ENCODE measurements at regions not wholly inside any gene's neighbourhood (a gene's known extent, or its start where the extent isn't known, plus 50 kb on each side); places are given as distances from the start of the nearest gene placed in this dataset.
"Not testable (repeated sequence)": the region's sequence is repeated elsewhere in the genome, so short reads cannot be mapped to it uniquely, and the experiment has no call there.

DNA sequence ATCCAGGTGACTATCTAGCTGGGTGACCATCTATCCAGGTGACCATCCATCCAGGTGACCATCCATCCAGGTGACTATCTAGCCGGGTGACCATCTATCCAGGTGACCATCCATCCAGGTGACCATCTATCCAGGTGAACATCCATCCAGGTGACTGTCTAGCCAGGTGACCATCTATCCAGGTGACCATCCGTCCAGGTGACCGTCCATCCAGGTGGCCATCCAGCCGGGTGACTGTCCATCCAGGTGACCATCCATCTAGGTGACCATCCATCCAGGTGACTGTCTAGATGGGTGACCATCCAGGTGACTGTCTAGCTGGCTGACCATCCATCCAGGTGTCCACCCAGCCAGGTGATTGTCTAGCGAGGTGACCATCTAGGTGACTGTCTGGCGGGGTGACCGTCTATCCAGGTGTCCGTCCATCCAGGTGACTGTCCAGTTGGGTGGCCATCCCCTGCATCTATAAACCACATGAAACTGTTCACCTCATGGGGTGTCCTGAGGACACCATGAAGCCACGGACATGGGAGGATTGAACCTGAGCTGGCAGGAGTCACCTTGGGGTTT, 305.3 kb downstream of the NDUFA10 start:
- in situ Hi-C loops (cut with HindIII; ENCODE audit: low pct_unique_long_range_greater_than_20kb, low sequenced_read_pairs), result no loop called here
- DNase-seq (ENCODE audit: low read depth in 1 of 2, low spot score in 1 of 2), result no peak
- TF ChIP-seq JUND (IDR thresholded peaks at IDR 0.05; ENCODE audit: low read depth), result no peak

GRCh38 chr2:239718991-239719390, 306.2 kb downstream of the NDUFA10 start:
- DNase-seq (ENCODE audit: low read depth in 1 of 2, low spot score in 1 of 2); in situ Hi-C loops (cut with HindIII; ENCODE audit: low pct_unique_long_range_greater_than_20kb, low sequenced_read_pairs): not testable (repeated sequence)

GRCh38 chr2:239717706-239718105, 307.4 kb downstream of the NDUFA10 start:
- DNase-seq (ENCODE audit: low read depth in 1 of 2, low spot score in 1 of 2), result no peak
- in situ Hi-C loops (cut with HindIII; ENCODE audit: low pct_unique_long_range_greater_than_20kb, low sequenced_read_pairs), result no loop called here
- TF ChIP-seq JUND (IDR thresholded peaks at IDR 0.05; ENCODE audit: low read depth), result no peak

- no peak for TF ChIP-seq JUND (IDR thresholded peaks at IDR 0.05; ENCODE audit: low read depth)
- no peak for DNase-seq (ENCODE audit: low read depth in 1 of 2, low spot score in 1 of 2)
- in situ Hi-C loops (cut with HindIII; ENCODE audit: low pct_unique_long_range_greater_than_20kb, low sequenced_read_pairs), result no loop called here
Measured at GRCh38 chr2:239717319-239717675, 307.8 kb downstream of the NDUFA10 start.

- in situ Hi-C loops (cut with HindIII; ENCODE audit: low pct_unique_long_range_greater_than_20kb, low sequenced_read_pairs), result no loop called here
- DNase-seq (ENCODE audit: low read depth in 1 of 2, low spot score in 1 of 2), result no peak
- no peak for TF ChIP-seq JUND (IDR thresholded peaks at IDR 0.05; ENCODE audit: low read depth)
Measured at GRCh38 chr2:239716536-239717318, 308.4 kb downstream of the NDUFA10 start.

GRCh38 chr2:239716009-239716408, 309.1 kb downstream of the NDUFA10 start:
- no peak for TF ChIP-seq JUND (IDR thresholded peaks at IDR 0.05; ENCODE audit: low read depth)
- in situ Hi-C loops (cut with HindIII; ENCODE audit: low pct_unique_long_range_greater_than_20kb, low sequenced_read_pairs), result no loop called here
- DNase-seq (ENCODE audit: low read depth in 1 of 2, low spot score in 1 of 2), result no peak

DNA sequence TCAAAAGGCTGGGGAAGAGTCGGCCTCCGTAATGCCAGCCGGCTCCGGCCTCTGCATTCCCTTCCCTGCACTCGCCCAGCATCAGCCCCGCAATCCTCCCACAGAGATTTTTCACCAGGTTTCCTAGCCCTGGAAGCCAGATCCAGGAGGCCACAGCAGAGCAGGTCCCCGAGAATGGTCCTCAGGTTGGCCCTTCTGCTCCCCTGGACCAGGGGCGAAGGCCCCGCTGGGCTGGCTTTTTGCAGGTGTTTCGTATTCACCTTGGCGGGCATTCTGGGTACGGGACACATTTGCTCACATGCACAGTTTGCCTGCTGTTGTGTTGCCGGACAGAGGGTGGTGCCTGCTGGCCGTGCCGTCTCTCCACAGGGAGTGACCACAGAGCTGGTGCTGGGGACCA, 309.5 kb downstream of the NDUFA10 start:
- TF ChIP-seq JUND (IDR thresholded peaks at IDR 0.05; ENCODE audit: low read depth), result no peak
- in situ Hi-C loops (cut with HindIII; ENCODE audit: low pct_unique_long_range_greater_than_20kb, low sequenced_read_pairs), result no loop called here
- DNase-seq (ENCODE audit: low read depth in 1 of 2, low spot score in 1 of 2), result no peak

GRCh38 chr2:239715202-239715601, 309.9 kb downstream of the NDUFA10 start:
- TF ChIP-seq JUND (IDR thresholded peaks at IDR 0.05; ENCODE audit: low read depth), result no peak
- in situ Hi-C loops (cut with HindIII; ENCODE audit: low pct_unique_long_range_greater_than_20kb, low sequenced_read_pairs), result no loop called here

GRCh38 chr2:239714116-239714515, 311.0 kb downstream of the NDUFA10 start:
- no peak for DNase-seq (ENCODE audit: low read depth in 1 of 2, low spot score in 1 of 2)
- in situ Hi-C loops (cut with HindIII; ENCODE audit: low pct_unique_long_range_greater_than_20kb, low sequenced_read_pairs), result no loop called here

More at GRCh38 chr2:239715202-239715601, 309.9 kb downstream of the NDUFA10 start:
- DNase-seq (ENCODE audit: low read depth in 1 of 2, low spot score in 1 of 2), result no peak

GRCh38 chr2:239712755-239713154, 311.9 kb upstream of the HDAC4 start:
- no peak for DNase-seq (ENCODE audit: low read depth in 1 of 2, low spot score in 1 of 2)
- in situ Hi-C loops (cut with HindIII; ENCODE audit: low pct_unique_long_range_greater_than_20kb, low sequenced_read_pairs), result no loop called here
- TF ChIP-seq JUND (IDR thresholded peaks at IDR 0.05; ENCODE audit: low read depth), result no peak

More at GRCh38 chr2:239714116-239714515, 311.0 kb downstream of the NDUFA10 start:
- TF ChIP-seq JUND (IDR thresholded peaks at IDR 0.05; ENCODE audit: low read depth), result no peak

GRCh38 chr2:239711911-239712570, 311.2 kb upstream of the HDAC4 start:
- in situ Hi-C loops (cut with HindIII; ENCODE audit: low pct_unique_long_range_greater_than_20kb, low sequenced_read_pairs), result no loop called here
- no peak for DNase-seq (ENCODE audit: low read depth in 1 of 2, low spot score in 1 of 2)
- no peak for TF ChIP-seq JUND (IDR thresholded peaks at IDR 0.05; ENCODE audit: low read depth)

DNA sequence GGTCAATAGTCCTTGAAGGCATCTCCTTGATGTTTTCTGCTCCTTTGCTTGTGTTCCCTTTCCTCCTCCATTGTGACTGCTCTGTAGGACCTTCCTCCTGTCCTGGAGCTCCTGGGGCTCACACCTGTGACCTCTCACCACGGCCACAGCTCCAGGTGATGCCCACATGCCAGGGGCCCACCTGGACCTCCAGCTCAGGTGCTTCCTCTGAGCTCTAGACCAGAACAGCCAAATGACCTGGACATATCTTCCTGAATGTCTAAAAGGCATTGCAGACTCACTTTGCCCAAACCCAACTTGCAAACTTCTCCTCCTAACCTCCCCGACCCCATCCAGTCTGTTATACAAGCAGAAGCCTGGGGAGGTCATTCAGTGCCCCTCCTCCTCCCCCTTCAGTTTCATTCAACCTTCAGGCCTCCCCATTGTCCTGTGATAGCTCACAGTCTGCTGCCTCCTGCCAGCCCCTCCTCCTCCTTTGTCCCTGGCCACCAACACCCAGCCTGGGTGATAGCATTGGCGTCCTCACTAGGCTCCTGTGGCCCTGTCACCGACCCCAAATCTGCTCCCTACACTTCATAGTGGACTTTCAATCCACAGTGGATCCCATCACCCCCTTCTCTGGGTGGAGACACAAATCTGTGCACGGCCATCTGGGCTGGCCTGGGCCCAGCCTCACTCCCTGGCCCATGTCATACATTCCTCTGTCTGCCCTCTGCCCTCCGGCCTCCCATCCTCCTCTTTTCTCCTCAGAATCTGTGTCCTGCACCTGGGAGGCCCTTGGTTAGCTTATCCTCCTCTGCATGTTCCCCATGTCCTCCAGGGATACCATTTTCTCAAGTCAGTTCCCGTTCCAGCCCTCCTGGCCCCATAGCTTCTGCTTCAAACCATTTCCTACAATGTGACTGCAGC, 310.4 kb upstream of the HDAC4 start:
- no peak for DNase-seq (ENCODE audit: low read depth in 1 of 2, low spot score in 1 of 2)

More for the DNA sequence above, 310.4 kb upstream of the HDAC4 start:
- in situ Hi-C loops (cut with HindIII; ENCODE audit: low pct_unique_long_range_greater_than_20kb, low sequenced_read_pairs), result no loop called here
- TF ChIP-seq JUND (IDR thresholded peaks at IDR 0.05; ENCODE audit: low read depth), result no peak
